Colonic mucosa (tissue), 4 donors: ENCODE measurements at regions not wholly inside any gene's neighbourhood (a gene's known extent, or its start where the extent isn't known, plus 50 kb on each side); places are given as distances from the start of the nearest gene placed in this dataset.

Experiments
- DNase-seq: peaks from one replicate; pipeline ENCODE4 v3.0.0-alpha.2; 2020
- H3K27ac ChIP-seq: fragments of 200-600 bp; one replicate; pipeline ENCODE4 v1.8.0; 2021
- H3K27me3 ChIP-seq: fragments of 200-600 bp; one replicate; pipeline ENCODE4 v1.8.0; 2021
- H3K36me3 ChIP-seq: fragments of 200-600 bp; one replicate; pipeline ENCODE4 v1.8.0; 2021
- H3K4me1 ChIP-seq: fragments of 200-600 bp; one replicate; pipeline ENCODE4 v1.8.0; 2021; ENCODE audit warnings: mild to moderate bottlenecking
- H3K4me3 ChIP-seq: fragments of 200-600 bp; one replicate; pipeline ENCODE4 v1.8.0; 2021
- H3K9ac ChIP-seq, 2 donors: one replicate each; pipeline ENCODE4 v1.7.0; 2013; ENCODE audit warnings: control low read depth in 2 of 2, low read depth in 2 of 2, low read length in 2 of 2
- H3K9me3 ChIP-seq: fragments of 200-600 bp; one replicate; pipeline ENCODE4 v1.8.0; 2021
- CTCF ChIP-seq: fragments of 200-600 bp; IDR thresholded peaks from one replicate; pipeline ENCODE4 v1.8.0; 2022; ENCODE audit warnings: antibody characterized with exemption, mild to moderate bottlenecking
- intact Hi-C: fragments of 100-400 bp; cut with DNase I; formaldehyde crosslinking; loops from one replicate; pipeline ENCODE4 v1.14.1; 2022
- donor health status: healthy.
- donor health status: DM: no; HTN: no; CAD: no.
- donor health status: DM: no; HTN: no; CAD: no.

- no peak overlapping the region for H3K9ac ChIP-seq
- no peak for TF ChIP-seq CTCF
- H3K4me1 ChIP-seq: no peaks in the 10 kb centered on the region
- no peak overlapping the region for H3K27ac ChIP-seq
- H3K36me3 ChIP-seq: no peaks in the 10 kb centered on the region
- no peaks in the 10 kb centered on the region for H3K9me3 ChIP-seq
- no peaks in the 10 kb centered on the region for H3K27me3 ChIP-seq
- H3K4me3 ChIP-seq: no peak overlapping the region
- no peak for DNase-seq
- intact Hi-C loops: no loop called here
Observed at GRCh38 chr2:118699447-118700175, 147.8 kb downstream of the EN1 start.

DNA sequence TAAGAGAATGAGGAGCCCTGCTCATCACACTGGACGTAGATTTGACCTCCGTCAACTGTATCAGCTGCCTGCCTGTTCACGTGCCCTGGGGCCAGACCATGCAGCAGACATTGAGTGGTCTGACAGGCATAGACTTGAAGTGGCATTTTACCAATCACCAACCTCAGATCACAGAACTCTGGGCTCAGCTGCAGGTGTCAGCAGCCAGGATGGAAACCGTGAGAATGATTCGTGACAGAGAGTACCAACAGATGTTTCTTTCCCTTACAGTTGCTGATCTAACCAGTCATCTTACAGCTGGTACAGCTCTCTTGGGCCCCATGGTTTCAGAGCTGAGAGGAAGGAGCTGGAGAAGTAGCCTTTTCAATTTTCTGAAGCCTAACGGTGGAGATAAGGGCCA lies 148.9 kb downstream of the EN1 start:
- H3K27ac ChIP-seq: no peak overlapping the region
- H3K9ac ChIP-seq: no peak overlapping the region
- TF ChIP-seq CTCF: no peak
- no peaks in the 10 kb centered on the region for H3K9me3 ChIP-seq
- no peaks in the 10 kb centered on the region for H3K36me3 ChIP-seq
- no peaks in the 10 kb centered on the region for H3K27me3 ChIP-seq
- no peak overlapping the region for H3K4me3 ChIP-seq
- no peaks in the 10 kb centered on the region for H3K4me1 ChIP-seq
- intact Hi-C loops: no loop called here
- DNase-seq: no peak

- no peaks in the 10 kb centered on the region for H3K4me1 ChIP-seq
- intact Hi-C loops: no loop called here
- H3K27ac ChIP-seq: no peak overlapping the region
- no peaks in the 10 kb centered on the region for H3K9me3 ChIP-seq
- H3K9ac ChIP-seq: no peak overlapping the region
- no peaks in the 10 kb centered on the region for H3K27me3 ChIP-seq
- no peak for DNase-seq
- H3K4me3 ChIP-seq: no peak overlapping the region
- H3K36me3 ChIP-seq: no peaks in the 10 kb centered on the region
- no peak for TF ChIP-seq CTCF
Observed at GRCh38 chr2:118697781-118698180, 149.7 kb downstream of the EN1 start.

DNA sequence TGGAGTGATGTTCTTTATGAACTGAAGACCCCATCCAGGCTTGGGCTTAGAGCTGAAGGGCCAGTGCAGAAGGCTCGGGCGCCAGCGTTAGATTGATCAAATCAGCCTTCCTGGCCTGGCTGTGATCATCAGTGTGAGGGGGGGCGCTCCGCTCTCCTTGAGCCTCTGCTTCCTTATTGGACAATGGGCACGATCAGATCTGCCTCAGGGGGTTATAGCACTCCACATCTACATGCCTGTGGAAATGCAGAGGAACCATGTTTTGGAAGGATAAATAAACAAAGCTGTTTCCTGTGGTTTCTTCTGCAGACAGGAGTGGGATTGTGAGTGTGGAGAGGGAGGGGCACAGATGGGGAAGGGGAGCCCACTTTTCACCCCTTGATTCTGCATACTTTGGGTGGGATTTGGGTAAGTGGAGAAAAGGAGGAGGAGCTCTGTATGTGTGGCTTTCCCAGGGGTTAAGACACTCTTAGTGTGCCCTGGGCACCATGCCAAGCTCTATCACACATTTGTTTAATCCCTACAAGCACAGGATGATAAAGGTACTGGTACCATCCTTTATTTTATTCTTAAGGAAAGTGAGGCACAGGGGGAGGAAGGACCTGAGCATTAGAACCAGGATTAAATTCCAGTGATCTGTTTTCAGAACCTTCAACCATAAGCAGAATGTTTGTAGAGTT lies 150.5 kb downstream of the EN1 start:
- Histone ChIP-seq H3K9me3 (no peaks in the 10 kb centered on the region), H3K27me3 (no peaks in the 10 kb centered on the region), H3K9ac (no peak overlapping the region), H3K4me3 (no peak overlapping the region), H3K4me1 (no peaks in the 10 kb centered on the region), H3K27ac (no peak overlapping the region), H3K36me3 (no peaks in the 10 kb centered on the region)
- intact Hi-C loops: no loop called here
- TF ChIP-seq CTCF: no peak
- no peak for DNase-seq

DNA sequence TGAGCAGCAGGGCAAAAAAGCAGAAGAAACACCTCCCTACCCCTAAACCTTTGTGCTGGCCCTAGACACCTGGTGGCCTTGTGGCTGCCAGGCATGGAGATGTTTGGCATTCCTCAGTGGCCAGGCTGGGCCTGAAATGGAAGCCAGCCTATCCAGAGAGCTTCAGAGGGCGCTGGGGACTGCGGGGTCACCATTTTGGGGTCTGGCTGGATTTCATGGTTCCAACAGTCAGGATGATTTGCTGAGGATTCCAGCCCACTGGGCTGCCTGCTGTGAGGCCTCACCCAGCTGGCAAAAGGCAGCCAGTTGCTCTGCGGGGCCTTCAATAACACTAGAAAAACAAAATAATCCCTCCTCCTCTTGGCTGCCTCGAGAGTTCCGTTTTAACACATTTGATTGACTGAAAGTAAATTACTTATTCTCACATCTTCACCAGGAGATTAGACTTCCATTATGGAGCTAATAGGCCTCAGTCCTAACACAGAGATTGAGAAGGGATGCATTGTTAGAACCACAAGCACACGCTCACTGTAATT lies 154.1 kb downstream of the EN1 start:
- Histone ChIP-seq H3K27me3 (no peaks in the 10 kb centered on the region), H3K9ac (no peak overlapping the region), H3K4me3 (no peak overlapping the region), H3K36me3 (no peaks in the 10 kb centered on the region), H3K27ac (no peak overlapping the region), H3K4me1 (no peaks in the 10 kb centered on the region), H3K9me3 (no peaks in the 10 kb centered on the region)
- no peak for TF ChIP-seq CTCF
- intact Hi-C loops: no loop called here
- DNase-seq: no peak
